ENCODE measurements at regions not wholly inside any gene's neighbourhood (a gene's known extent, or its start where the extent isn't known, plus 50 kb on each side); places are given as distances from the start of the nearest gene placed in this dataset.
"Not testable (repeated sequence)": the region's sequence is repeated elsewhere in the genome, so short reads cannot be mapped to it uniquely, and the experiment has no call there.

- Mint-ChIP-seq H3K27ac (no peak overlapping the region), H3K4me1 (no peaks in the 10 kb centered on the region), H3K4me3 (no peak overlapping the region), H3K9me3 (peaks cover 4% of the 10 kb centered on the region), H3K27me3 (no peaks in the 10 kb centered on the region), H3K36me3 (no peaks in the 10 kb centered on the region)
- DNase-seq (ENCODE audit: low spot score in 2 of 2) = no peak
- no peak for ATAC-seq (ENCODE audit: low read depth)
Observed at GRCh38 chr18:73381016-73381698, 513.4 kb upstream of the NETO1 start.

GRCh38 chr18:73366713-73367112, 498.9 kb upstream of the NETO1 start:
- no peak for ATAC-seq (ENCODE audit: low read depth)
- Mint-ChIP-seq H3K4me1 (no peaks in the 10 kb centered on the region), H3K4me3 (no peak overlapping the region), H3K9me3 (peaks cover 6% of the 10 kb centered on the region), H3K27me3 (no peaks in the 10 kb centered on the region), H3K27ac (no peak overlapping the region), H3K36me3 (no peaks in the 10 kb centered on the region)
- no peak for DNase-seq (ENCODE audit: low spot score in 2 of 2)

- Mint-ChIP-seq H3K27me3 (no peaks in the 10 kb centered on the region), H3K4me1 (no peaks in the 10 kb centered on the region), H3K4me3 (no peak overlapping the region), H3K36me3 (no peaks in the 10 kb centered on the region), H3K9me3 (peaks cover 1% of the 10 kb centered on the region), H3K27ac (no peak overlapping the region)
- DNase-seq (ENCODE audit: low spot score in 2 of 2) (no peak), ATAC-seq (ENCODE audit: low read depth) (no peak)
Observed at GRCh38 chr18:73365018-73365417, 497.2 kb upstream of the NETO1 start.

GRCh38 chr18:73355121-73355520, 487.3 kb upstream of the NETO1 start:
- DNase-seq (ENCODE audit: low spot score in 2 of 2) = no peak
- no peaks in the 10 kb centered on the region for H3K9me3 Mint-ChIP-seq
- H3K27ac Mint-ChIP-seq = no peak overlapping the region
- H3K4me3 Mint-ChIP-seq = no peak overlapping the region
- no peaks in the 10 kb centered on the region for H3K4me1 Mint-ChIP-seq
- no peaks in the 10 kb centered on the region for H3K27me3 Mint-ChIP-seq
- no peak for ATAC-seq (ENCODE audit: low read depth)
- no peaks in the 10 kb centered on the region for H3K36me3 Mint-ChIP-seq

- DNase-seq (ENCODE audit: low spot score in 2 of 2) (no peak), ATAC-seq (ENCODE audit: low read depth) (no peak)
- H3K36me3 Mint-ChIP-seq = no peaks in the 10 kb centered on the region
- H3K27ac Mint-ChIP-seq = no peak overlapping the region
- no peak overlapping the region for H3K4me3 Mint-ChIP-seq
- no peaks in the 10 kb centered on the region for H3K4me1 Mint-ChIP-seq
- H3K27me3 Mint-ChIP-seq = no peaks in the 10 kb centered on the region
- peaks cover under 1% of the 10 kb centered on the region for H3K9me3 Mint-ChIP-seq
Observed at GRCh38 chr18:73352546-73352945, 484.8 kb upstream of the NETO1 start.

- H3K4me3 Mint-ChIP-seq = no peak overlapping the region
- no peaks in the 10 kb centered on the region for H3K36me3 Mint-ChIP-seq
- H3K27ac Mint-ChIP-seq = no peak overlapping the region
- no peaks in the 10 kb centered on the region for H3K4me1 Mint-ChIP-seq
- H3K9me3 Mint-ChIP-seq = no peaks in the 10 kb centered on the region
- no peaks in the 10 kb centered on the region for H3K27me3 Mint-ChIP-seq
- no peak for ATAC-seq (ENCODE audit: low read depth)
- no peak for DNase-seq (ENCODE audit: low spot score in 2 of 2)
Observed at GRCh38 chr18:73340135-73340977, 472.6 kb upstream of the NETO1 start.

- H3K27me3 Mint-ChIP-seq = no peaks in the 10 kb centered on the region
- no peak for ATAC-seq (ENCODE audit: low read depth)
- H3K4me3 Mint-ChIP-seq = no peak overlapping the region
- DNase-seq (ENCODE audit: low spot score in 2 of 2) = no peak
- H3K9me3 Mint-ChIP-seq = peaks cover 1% of the 10 kb centered on the region
- no peak overlapping the region for H3K27ac Mint-ChIP-seq
- H3K36me3 Mint-ChIP-seq = no peaks in the 10 kb centered on the region
- no peaks in the 10 kb centered on the region for H3K4me1 Mint-ChIP-seq
Observed at GRCh38 chr18:73331212-73331772, 463.5 kb upstream of the NETO1 start.

- ATAC-seq (ENCODE audit: low read depth); H3K27ac Mint-ChIP-seq; H3K27me3 Mint-ChIP-seq; DNase-seq (ENCODE audit: low spot score in 2 of 2); H3K36me3 Mint-ChIP-seq; H3K9me3 Mint-ChIP-seq; H3K4me3 Mint-ChIP-seq; H3K4me1 Mint-ChIP-seq: not testable (repeated sequence)
Observed at GRCh38 chr18:73330106-73330505, 462.3 kb upstream of the NETO1 start.

GRCh38 chr18:73324187-73324831, 456.5 kb upstream of the NETO1 start:
- DNase-seq (ENCODE audit: low spot score in 2 of 2); ATAC-seq (ENCODE audit: low read depth); H3K4me1 Mint-ChIP-seq; H3K27ac Mint-ChIP-seq; H3K36me3 Mint-ChIP-seq; H3K4me3 Mint-ChIP-seq; H3K27me3 Mint-ChIP-seq; H3K9me3 Mint-ChIP-seq: not testable (repeated sequence)

- no peak for ATAC-seq (ENCODE audit: low read depth)
- Mint-ChIP-seq H3K36me3 (no peaks in the 10 kb centered on the region), H3K27ac (no peak overlapping the region), H3K4me1 (no peaks in the 10 kb centered on the region), H3K4me3 (no peak overlapping the region), H3K27me3 (no peaks in the 10 kb centered on the region), H3K9me3 (peaks cover 1% of the 10 kb centered on the region)
- DNase-seq (ENCODE audit: low spot score in 2 of 2) = no peak
Observed at GRCh38 chr18:73318739-73319479, 451.1 kb upstream of the NETO1 start.

- H3K27ac Mint-ChIP-seq = no peak overlapping the region
- H3K36me3 Mint-ChIP-seq = no peaks in the 10 kb centered on the region
- DNase-seq (ENCODE audit: low spot score in 2 of 2) (no peak), ATAC-seq (ENCODE audit: low read depth) (no peak)
- H3K27me3 Mint-ChIP-seq = no peaks in the 10 kb centered on the region
- no peak overlapping the region for H3K4me3 Mint-ChIP-seq
- no peaks in the 10 kb centered on the region for H3K4me1 Mint-ChIP-seq
- H3K9me3 Mint-ChIP-seq = no peaks in the 10 kb centered on the region
Observed at GRCh38 chr18:73316513-73316912, 448.7 kb upstream of the NETO1 start.

GRCh38 chr18:73315381-73315780, 447.6 kb upstream of the NETO1 start:
- Mint-ChIP-seq H3K36me3 (no peaks in the 10 kb centered on the region), H3K4me3 (no peak overlapping the region), H3K4me1 (no peaks in the 10 kb centered on the region), H3K27me3 (no peaks in the 10 kb centered on the region), H3K9me3 (peaks cover 2% of the 10 kb centered on the region), H3K27ac (no peak overlapping the region)
- ATAC-seq (ENCODE audit: low read depth) (no peak), DNase-seq (ENCODE audit: low spot score in 2 of 2) (no peak)

- Mint-ChIP-seq H3K36me3 (no peaks in the 10 kb centered on the region), H3K27ac (no peak overlapping the region), H3K9me3 (peaks cover 2% of the 10 kb centered on the region), H3K4me3 (no peak overlapping the region), H3K27me3 (no peaks in the 10 kb centered on the region), H3K4me1 (no peaks in the 10 kb centered on the region)
- no peak for DNase-seq (ENCODE audit: low spot score in 2 of 2)
- no peak for ATAC-seq (ENCODE audit: low read depth)
Observed at GRCh38 chr18:73313476-73313875, 445.7 kb upstream of the NETO1 start.

GRCh38 chr18:73296686-73297085, 428.9 kb upstream of the NETO1 start:
- Mint-ChIP-seq H3K4me1 (no peaks in the 10 kb centered on the region), H3K27ac (no peak overlapping the region)

More at GRCh38 chr18:73296686-73297085, 428.9 kb upstream of the NETO1 start:
- Mint-ChIP-seq H3K36me3 (no peaks in the 10 kb centered on the region), H3K9me3 (peaks cover 4% of the 10 kb centered on the region), H3K27me3 (no peaks in the 10 kb centered on the region), H3K4me3 (no peak overlapping the region)
- DNase-seq (ENCODE audit: low spot score in 2 of 2) (no peak), ATAC-seq (ENCODE audit: low read depth) (no peak)
